HEK293 (cell line): ENCODE measurements at regions not wholly inside any gene's neighbourhood (a gene's known extent, or its start where the extent isn't known, plus 50 kb on each side); places are given as distances from the start of the nearest gene placed in this dataset.

Source experiments
- GLI4 ChIP-seq: fragments of 450-650 bp; formaldehyde crosslinking; IDR thresholded peaks from 2 replicates; pipeline ENCODE4 v1.5.1; 2016; ENCODE audit warnings: missing biosample characterization, missing genetic modification characterization
- GLIS1 ChIP-seq: fragments of 450-650 bp; formaldehyde crosslinking; IDR thresholded peaks from 2 replicates; pipeline ENCODE4 v1.5.1; 2016; ENCODE audit warnings: missing biosample characterization, missing genetic modification characterization
- HOXD13 ChIP-seq: sonication (generic); formaldehyde crosslinking; IDR thresholded peaks from 2 replicates; pipeline ENCODE4 v1.8.0; 2022; ENCODE audit warnings: missing genetic modification reagents, borderline replicate concordance
- IKZF3 ChIP-seq: fragments of 450-650 bp; IDR thresholded peaks from 2 replicates; pipeline ENCODE4 v1.5.0; 2018; ENCODE audit warnings: missing biosample characterization, mild to moderate bottlenecking, missing genetic modification characterization, moderate library complexity
- ZIC2 ChIP-seq: fragments of 450-650 bp; formaldehyde crosslinking; IDR thresholded peaks from 2 replicates; pipeline ENCODE4 v1.5.1; 2016; ENCODE audit warnings: missing biosample characterization, missing genetic modification characterization
- ZNF155 ChIP-seq: fragments of 450-650 bp; formaldehyde crosslinking; IDR thresholded peaks from 2 replicates; pipeline ENCODE4 v1.5.1; 2016; ENCODE audit warnings: missing biosample characterization, missing genetic modification characterization
- ZNF221 ChIP-seq: fragments of 450-650 bp; formaldehyde crosslinking; IDR thresholded peaks from 2 replicates; pipeline ENCODE4 v1.5.1; 2017; ENCODE audit warnings: missing biosample characterization, missing genetic modification characterization, borderline replicate concordance
- ZNF223 ChIP-seq: fragments of 450-650 bp; formaldehyde crosslinking; IDR thresholded peaks from 2 replicates; pipeline ENCODE4 v1.5.1; 2016; ENCODE audit warnings: missing biosample characterization, missing genetic modification characterization
- ZNF426 ChIP-seq: fragments of 450-650 bp; formaldehyde crosslinking; IDR thresholded peaks from 2 replicates; pipeline ENCODE4 v1.5.1; 2017; ENCODE audit warnings: missing biosample characterization, missing genetic modification characterization, mild to moderate bottlenecking, inconsistent platforms, moderate library complexity
- ZNF510 ChIP-seq: fragments of 450-650 bp; formaldehyde crosslinking; IDR thresholded peaks from 2 replicates; pipeline ENCODE4 v1.5.1; 2018; ENCODE audit warnings: mild to moderate bottlenecking, missing genetic modification characterization, missing biosample characterization; ENCODE audit not compliant: insufficient replicate concordance
- ZNF514 ChIP-seq: fragments of 450-650 bp; formaldehyde crosslinking; IDR thresholded peaks from 2 replicates; pipeline ENCODE4 v1.5.1; 2016; ENCODE audit warnings: missing biosample characterization, missing genetic modification characterization
- ZNF544 ChIP-seq: fragments of 450-650 bp; formaldehyde crosslinking; IDR thresholded peaks from 2 replicates; pipeline ENCODE4 v1.5.0; 2017; ENCODE audit warnings: missing biosample characterization, missing genetic modification characterization
- ZNF555 ChIP-seq: fragments of 450-650 bp; formaldehyde crosslinking; conservative IDR thresholded peaks from 2 replicates; pipeline ENCODE4 v1.5.1; 2017; ENCODE audit warnings: missing biosample characterization, mild to moderate bottlenecking, missing genetic modification characterization, inconsistent platforms
- ZNF561 ChIP-seq: fragments of 450-650 bp; IDR thresholded peaks from 2 replicates; pipeline ENCODE4 v1.5.1; 2018; ENCODE audit warnings: missing biosample characterization, missing genetic modification characterization, borderline replicate concordance
- ZNF571 ChIP-seq: fragments of 450-650 bp; formaldehyde crosslinking; IDR thresholded peaks from 2 replicates; pipeline ENCODE4 v1.5.0; 2017; ENCODE audit warnings: missing biosample characterization, missing genetic modification characterization
- ZNF654 ChIP-seq: fragments of 450-650 bp; formaldehyde crosslinking; IDR thresholded peaks from 2 replicates; pipeline ENCODE4 v1.5.1; 2016; ENCODE audit warnings: low read depth, missing biosample characterization, missing genetic modification characterization
- ZNF76 ChIP-seq: fragments of 450-650 bp; formaldehyde crosslinking; IDR thresholded peaks from 2 replicates; pipeline ENCODE4; 2016; ENCODE audit warnings: low read depth, missing biosample characterization, missing genetic modification characterization, borderline replicate concordance
- ZXDB ChIP-seq: fragments of 450-650 bp; formaldehyde crosslinking; IDR thresholded peaks from 2 replicates; pipeline ENCODE4 v1.5.1; 2016; ENCODE audit warnings: missing biosample characterization, missing genetic modification characterization
- TF ChIP-seq, protein P1 (sequence below): fragments of 450-650 bp; formaldehyde crosslinking; IDR thresholded peaks from 2 replicates; pipeline ENCODE4 v1.5.1; 2016; ENCODE audit warnings: missing biosample characterization, missing genetic modification characterization
- TF ChIP-seq, protein P2 (sequence below): fragments of 450-650 bp; formaldehyde crosslinking; IDR thresholded peaks from 2 replicates; pipeline ENCODE4 v1.5.1; 2016; ENCODE audit warnings: missing biosample characterization, missing genetic modification characterization
- TF ChIP-seq, protein P3 (sequence below): fragments of 450-650 bp; formaldehyde crosslinking; IDR thresholded peaks from 2 replicates; pipeline ENCODE4 v1.5.1; 2016; ENCODE audit warnings: missing biosample characterization, missing genetic modification characterization
- TF ChIP-seq, protein P4 (sequence below): fragments of 450-650 bp; formaldehyde crosslinking; IDR thresholded peaks from 2 replicates; pipeline ENCODE4 v1.5.1; 2016; ENCODE audit warnings: missing biosample characterization, missing genetic modification characterization
- TF ChIP-seq, protein P5 (sequence below): fragments of 450-650 bp; formaldehyde crosslinking; IDR thresholded peaks from 2 replicates; pipeline ENCODE4 v1.5.1; 2016; ENCODE audit warnings: missing biosample characterization, missing genetic modification characterization
- TF ChIP-seq, protein P6 (sequence below): fragments of 450-650 bp; formaldehyde crosslinking; IDR thresholded peaks from 2 replicates; pipeline ENCODE4 v1.5.1; 2017; ENCODE audit warnings: missing biosample characterization, missing genetic modification characterization

DNA sequence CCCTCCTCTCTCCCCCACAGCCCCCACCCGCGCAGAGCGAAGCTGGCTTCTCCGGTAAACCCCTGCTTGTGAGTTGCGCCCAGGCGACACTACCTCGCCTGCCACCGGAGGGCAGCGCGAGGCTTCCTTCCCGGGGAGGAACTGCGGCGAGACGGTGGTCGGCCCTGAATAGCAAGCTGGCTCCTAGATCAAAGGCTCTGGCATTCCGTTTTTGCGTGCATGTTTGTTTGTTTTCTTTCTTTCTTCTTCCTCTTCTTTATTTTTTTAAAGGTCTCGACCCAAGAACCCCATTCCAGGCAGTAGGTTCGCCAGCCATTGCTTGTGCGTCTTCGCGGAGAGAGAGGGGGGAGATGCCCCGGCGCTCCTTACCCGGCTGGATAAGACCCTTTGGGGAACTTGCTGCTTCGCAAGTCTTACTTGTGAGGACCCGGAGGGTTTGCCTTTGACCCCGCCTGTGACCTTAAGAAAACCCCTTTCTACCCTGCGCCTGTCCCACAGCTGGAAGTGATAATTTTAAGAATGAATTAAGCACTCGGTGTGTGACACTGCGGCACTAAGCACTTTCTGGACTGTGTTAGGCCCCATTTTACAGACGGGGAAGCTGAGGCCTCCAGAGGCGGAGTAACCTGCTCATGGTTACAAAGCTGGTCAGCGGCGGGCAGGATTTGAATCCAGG, 92.7 kb upstream of the SIRPA start (continued):
- TF ChIP-seq, protein P1, sequence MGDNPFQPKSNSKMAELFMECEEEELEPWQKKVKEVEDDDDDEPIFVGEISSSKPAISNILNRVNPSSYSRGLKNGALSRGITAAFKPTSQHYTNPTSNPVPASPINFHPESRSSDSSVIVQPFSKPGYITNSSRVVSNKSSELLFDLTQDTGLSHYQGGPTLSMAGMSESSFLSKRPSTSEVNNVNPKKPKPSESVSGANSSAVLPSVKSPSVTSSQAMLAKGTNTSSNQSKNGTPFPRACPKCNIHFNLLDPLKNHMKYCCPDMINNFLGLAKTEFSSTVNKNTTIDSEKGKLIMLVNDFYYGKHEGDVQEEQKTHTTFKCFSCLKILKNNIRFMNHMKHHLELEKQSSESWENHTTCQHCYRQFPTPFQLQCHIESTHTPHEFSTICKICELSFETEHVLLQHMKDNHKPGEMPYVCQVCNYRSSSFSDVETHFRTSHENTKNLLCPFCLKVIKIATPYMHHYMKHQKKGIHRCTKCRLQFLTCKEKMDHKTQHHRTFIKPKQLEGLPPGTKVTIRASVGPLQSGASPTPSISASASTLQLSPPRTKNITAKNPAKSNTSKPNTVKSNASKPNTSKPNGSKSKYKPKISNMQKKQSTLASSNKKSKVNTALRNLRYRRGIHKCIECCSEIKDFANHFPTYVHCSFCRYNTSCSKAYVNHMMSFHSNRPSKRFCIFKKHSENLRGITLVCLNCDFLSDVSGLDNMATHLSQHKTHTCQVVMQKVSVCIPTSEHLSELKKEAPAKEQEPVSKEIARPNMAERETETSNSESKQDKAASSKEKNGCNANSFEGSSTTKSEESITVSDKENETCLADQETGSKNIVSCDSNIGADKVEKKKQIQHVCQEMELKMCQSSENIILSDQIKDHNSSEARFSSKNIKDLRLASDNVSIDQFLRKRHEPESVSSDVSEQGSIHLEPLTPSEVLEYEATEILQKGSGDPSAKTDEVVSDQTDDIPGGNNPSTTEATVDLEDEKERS (tag by site-specific recombination), result no peak
- TF ChIP-seq, protein P2, sequence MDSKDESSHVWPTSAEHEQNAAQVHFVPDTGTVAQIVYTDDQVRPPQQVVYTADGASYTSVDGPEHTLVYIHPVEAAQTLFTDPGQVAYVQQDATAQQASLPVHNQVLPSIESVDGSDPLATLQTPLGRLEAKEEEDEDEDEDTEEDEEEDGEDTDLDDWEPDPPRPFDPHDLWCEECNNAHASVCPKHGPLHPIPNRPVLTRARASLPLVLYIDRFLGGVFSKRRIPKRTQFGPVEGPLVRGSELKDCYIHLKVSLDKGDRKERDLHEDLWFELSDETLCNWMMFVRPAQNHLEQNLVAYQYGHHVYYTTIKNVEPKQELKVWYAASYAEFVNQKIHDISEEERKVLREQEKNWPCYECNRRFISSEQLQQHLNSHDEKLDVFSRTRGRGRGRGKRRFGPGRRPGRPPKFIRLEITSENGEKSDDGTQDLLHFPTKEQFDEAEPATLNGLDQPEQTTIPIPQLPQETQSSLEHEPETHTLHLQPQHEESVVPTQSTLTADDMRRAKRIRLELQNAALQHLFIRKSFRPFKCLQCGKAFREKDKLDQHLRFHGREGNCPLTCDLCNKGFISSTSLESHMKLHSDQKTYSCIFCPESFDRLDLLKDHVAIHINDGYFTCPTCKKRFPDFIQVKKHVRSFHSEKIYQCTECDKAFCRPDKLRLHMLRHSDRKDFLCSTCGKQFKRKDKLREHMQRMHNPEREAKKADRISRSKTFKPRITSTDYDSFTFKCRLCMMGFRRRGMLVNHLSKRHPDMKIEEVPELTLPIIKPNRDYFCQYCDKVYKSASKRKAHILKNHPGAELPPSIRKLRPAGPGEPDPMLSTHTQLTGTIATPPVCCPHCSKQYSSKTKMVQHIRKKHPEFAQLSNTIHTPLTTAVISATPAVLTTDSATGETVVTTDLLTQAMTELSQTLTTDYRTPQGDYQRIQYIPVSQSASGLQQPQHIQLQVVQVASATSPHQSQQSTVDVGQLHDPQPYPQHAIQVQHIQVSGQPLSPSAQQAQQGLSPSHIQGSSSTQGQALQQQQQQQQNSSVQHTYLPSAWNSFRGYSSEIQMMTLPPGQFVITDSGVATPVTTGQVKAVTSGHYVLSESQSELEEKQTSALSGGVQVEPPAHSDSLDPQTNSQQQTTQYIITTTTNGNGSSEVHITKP (tag by site-specific recombination), result peak; percentile 100
- TF ChIP-seq ZXDB (tag by site-specific recombination), result no peak
- no peak for TF ChIP-seq ZNF426 (tag by site-specific recombination)
- 0 out of 2 replicates have a peak, but pooled peaks have one; percentile 13 for TF ChIP-seq ZIC2 (tag by site-specific recombination)
- TF ChIP-seq ZNF223 (tag by site-specific recombination), result no peak
- TF ChIP-seq ZNF76 (tag by site-specific recombination), result no peak
- TF ChIP-seq, protein P3, sequence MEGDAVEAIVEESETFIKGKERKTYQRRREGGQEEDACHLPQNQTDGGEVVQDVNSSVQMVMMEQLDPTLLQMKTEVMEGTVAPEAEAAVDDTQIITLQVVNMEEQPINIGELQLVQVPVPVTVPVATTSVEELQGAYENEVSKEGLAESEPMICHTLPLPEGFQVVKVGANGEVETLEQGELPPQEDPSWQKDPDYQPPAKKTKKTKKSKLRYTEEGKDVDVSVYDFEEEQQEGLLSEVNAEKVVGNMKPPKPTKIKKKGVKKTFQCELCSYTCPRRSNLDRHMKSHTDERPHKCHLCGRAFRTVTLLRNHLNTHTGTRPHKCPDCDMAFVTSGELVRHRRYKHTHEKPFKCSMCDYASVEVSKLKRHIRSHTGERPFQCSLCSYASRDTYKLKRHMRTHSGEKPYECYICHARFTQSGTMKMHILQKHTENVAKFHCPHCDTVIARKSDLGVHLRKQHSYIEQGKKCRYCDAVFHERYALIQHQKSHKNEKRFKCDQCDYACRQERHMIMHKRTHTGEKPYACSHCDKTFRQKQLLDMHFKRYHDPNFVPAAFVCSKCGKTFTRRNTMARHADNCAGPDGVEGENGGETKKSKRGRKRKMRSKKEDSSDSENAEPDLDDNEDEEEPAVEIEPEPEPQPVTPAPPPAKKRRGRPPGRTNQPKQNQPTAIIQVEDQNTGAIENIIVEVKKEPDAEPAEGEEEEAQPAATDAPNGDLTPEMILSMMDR (tag by site-specific recombination), result peak; percentile 43; the same call in 1 of the 2 replicates
- peak; percentile 55 for TF ChIP-seq ZNF654 (tag by site-specific recombination)
- TF ChIP-seq ZNF514 (tag by site-specific recombination), result no peak
- no peak for TF ChIP-seq GLI4 (tag by site-specific recombination)
- TF ChIP-seq, protein P4, sequence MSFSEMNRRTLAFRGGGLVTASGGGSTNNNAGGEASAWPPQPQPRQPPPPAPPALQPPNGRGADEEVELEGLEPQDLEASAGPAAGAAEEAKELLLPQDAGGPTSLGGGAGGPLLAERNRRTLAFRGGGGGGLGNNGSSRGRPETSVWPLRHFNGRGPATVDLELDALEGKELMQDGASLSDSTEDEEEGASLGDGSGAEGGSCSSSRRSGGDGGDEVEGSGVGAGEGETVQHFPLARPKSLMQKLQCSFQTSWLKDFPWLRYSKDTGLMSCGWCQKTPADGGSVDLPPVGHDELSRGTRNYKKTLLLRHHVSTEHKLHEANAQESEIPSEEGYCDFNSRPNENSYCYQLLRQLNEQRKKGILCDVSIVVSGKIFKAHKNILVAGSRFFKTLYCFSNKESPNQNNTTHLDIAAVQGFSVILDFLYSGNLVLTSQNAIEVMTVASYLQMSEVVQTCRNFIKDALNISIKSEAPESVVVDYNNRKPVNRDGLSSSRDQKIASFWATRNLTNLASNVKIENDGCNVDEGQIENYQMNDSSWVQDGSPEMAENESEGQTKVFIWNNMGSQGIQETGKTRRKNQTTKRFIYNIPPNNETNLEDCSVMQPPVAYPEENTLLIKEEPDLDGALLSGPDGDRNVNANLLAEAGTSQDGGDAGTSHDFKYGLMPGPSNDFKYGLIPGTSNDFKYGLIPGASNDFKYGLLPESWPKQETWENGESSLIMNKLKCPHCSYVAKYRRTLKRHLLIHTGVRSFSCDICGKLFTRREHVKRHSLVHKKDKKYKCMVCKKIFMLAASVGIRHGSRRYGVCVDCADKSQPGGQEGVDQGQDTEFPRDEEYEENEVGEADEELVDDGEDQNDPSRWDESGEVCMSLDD (tag by site-specific recombination), result no peak
- TF ChIP-seq, protein P5, sequence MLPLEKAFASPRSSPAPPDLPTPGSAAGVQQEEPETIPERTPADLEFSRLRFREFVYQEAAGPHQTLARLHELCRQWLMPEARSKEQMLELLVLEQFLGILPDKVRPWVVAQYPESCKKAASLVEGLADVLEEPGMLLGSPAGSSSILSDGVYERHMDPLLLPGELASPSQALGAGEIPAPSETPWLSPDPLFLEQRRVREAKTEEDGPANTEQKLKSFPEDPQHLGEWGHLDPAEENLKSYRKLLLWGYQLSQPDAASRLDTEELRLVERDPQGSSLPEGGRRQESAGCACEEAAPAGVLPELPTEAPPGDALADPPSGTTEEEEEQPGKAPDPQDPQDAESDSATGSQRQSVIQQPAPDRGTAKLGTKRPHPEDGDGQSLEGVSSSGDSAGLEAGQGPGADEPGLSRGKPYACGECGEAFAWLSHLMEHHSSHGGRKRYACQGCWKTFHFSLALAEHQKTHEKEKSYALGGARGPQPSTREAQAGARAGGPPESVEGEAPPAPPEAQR (tag by site-specific recombination), result no peak
- no peak for TF ChIP-seq ZNF555 (tag by site-specific recombination)
- TF ChIP-seq ZNF221, result no peak
- no peak for TF ChIP-seq ZNF544 (tag by site-specific recombination)
- TF ChIP-seq ZNF155 (tag by site-specific recombination), result no peak
- TF ChIP-seq GLIS1, result no peak; the same call in 1 of the 2 replicates
- TF ChIP-seq HOXD13 (CRISPR knock-in tag), result no peak
- TF ChIP-seq ZNF561 (tag by site-specific recombination), result no peak
- TF ChIP-seq ZNF510 (tag by site-specific recombination), result no peak
- TF ChIP-seq IKZF3 (tag by site-specific recombination), result no peak
- TF ChIP-seq, protein P6, sequence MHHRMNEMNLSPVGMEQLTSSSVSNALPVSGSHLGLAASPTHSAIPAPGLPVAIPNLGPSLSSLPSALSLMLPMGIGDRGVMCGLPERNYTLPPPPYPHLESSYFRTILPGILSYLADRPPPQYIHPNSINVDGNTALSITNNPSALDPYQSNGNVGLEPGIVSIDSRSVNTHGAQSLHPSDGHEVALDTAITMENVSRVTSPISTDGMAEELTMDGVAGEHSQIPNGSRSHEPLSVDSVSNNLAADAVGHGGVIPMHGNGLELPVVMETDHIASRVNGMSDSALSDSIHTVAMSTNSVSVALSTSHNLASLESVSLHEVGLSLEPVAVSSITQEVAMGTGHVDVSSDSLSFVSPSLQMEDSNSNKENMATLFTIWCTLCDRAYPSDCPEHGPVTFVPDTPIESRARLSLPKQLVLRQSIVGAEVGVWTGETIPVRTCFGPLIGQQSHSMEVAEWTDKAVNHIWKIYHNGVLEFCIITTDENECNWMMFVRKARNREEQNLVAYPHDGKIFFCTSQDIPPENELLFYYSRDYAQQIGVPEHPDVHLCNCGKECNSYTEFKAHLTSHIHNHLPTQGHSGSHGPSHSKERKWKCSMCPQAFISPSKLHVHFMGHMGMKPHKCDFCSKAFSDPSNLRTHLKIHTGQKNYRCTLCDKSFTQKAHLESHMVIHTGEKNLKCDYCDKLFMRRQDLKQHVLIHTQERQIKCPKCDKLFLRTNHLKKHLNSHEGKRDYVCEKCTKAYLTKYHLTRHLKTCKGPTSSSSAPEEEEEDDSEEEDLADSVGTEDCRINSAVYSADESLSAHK, result no peak
- no peak for TF ChIP-seq ZNF571 (tag by site-specific recombination)
